Natural killer cell (primary cell): ENCODE measurements at regions not wholly inside any gene's neighbourhood (a gene's known extent, or its start where the extent isn't known, plus 50 kb on each side); places are given as distances from the start of the nearest gene placed in this dataset.

Source experiments
- ATAC-seq, 3 donors: fragments of 150-1000 bp in 2 of 3; fragments of 200-7000 bp in 1 of 3; cut with Tn5 transposase; 1 replicate in 1 of 3; 2 replicates in 2 of 3; pipeline ENCODE4 v1.10.0; 2021; ENCODE audit warnings: mild to moderate bottlenecking in 2 of 3, moderate library complexity in 2 of 3
- DNase-seq, 2 donors: peaks; one replicate each; pipeline versions ENCODE4 v3.0.0 to v3.0.0-alpha.2; 2013 to 2021; ENCODE audit warnings: mixed read lengths in 1 of 2
- H3K27ac ChIP-seq: one replicate; pipeline ENCODE4 v1.5.1; 2013; ENCODE audit warnings: mild to moderate bottlenecking, low read length
- H3K27me3 ChIP-seq: one replicate; pipeline ENCODE4 v1.6.1; 2013; ENCODE audit warnings: low read length; ENCODE audit not compliant: control insufficient read depth, insufficient read depth
- H3K36me3 ChIP-seq: one replicate; pipeline ENCODE4 v1.6.1; 2013; ENCODE audit warnings: low read length; ENCODE audit not compliant: control insufficient read depth, insufficient read depth
- H3K4me1 ChIP-seq: one replicate; pipeline ENCODE4 v1.6.1; 2013; ENCODE audit warnings: low read length; ENCODE audit not compliant: control insufficient read depth, insufficient read depth
- H3K4me3 ChIP-seq: one replicate; pipeline ENCODE4 v1.5.1; 2013; ENCODE audit warnings: low read length
- H3K9me3 ChIP-seq: one replicate; pipeline ENCODE4 v1.6.1; 2013; ENCODE audit warnings: low read length; ENCODE audit not compliant: control insufficient read depth, insufficient read depth
- H3K27ac Mint-ChIP-seq, 2 donors: one replicate each; pipeline ENCODE4 v1.8.0; 2022; ENCODE audit warnings: mild to moderate bottlenecking in 2 of 2, mixed read lengths in 2 of 2, moderate library complexity in 1 of 2
- H3K27me3 Mint-ChIP-seq, 2 donors: one replicate each; pipeline ENCODE4 v1.8.0; 2022; ENCODE audit warnings: low read depth in 2 of 2, mixed read lengths in 2 of 2
- H3K36me3 Mint-ChIP-seq: one replicate; pipeline ENCODE4 v1.8.0; 2022; ENCODE audit warnings: mixed read lengths
- H3K4me1 Mint-ChIP-seq, 2 donors: one replicate each; pipeline ENCODE4 v1.8.0; 2022; ENCODE audit warnings: mixed read lengths in 2 of 2
- H3K4me3 Mint-ChIP-seq: one replicate; pipeline ENCODE4 v1.8.0; 2022; ENCODE audit warnings: mild to moderate bottlenecking, moderate library complexity, mixed read lengths
- H3K9me3 Mint-ChIP-seq, 2 donors: one replicate each; pipeline ENCODE4 v1.8.0; 2022; ENCODE audit warnings: mixed read lengths in 2 of 2
- CTCF ChIP-seq: fragments of 200-600 bp; IDR thresholded peaks from one replicate; pipeline ENCODE4 v1.8.0; 2022; ENCODE audit warnings: antibody characterized with exemption
- WGBS: methylation state at CpG from one replicate; pipeline ENCODE4 v1.1.7; 2013; ENCODE audit warnings: missing lambda C conversion rate; ENCODE audit not compliant: insufficient coverage; 5-methylcytosine and 5-hydroxymethylcytosine counted together
- intact Hi-C: fragments of 100-400 bp; cut with micrococcal nuclease; formaldehyde crosslinking; loops from one replicate; pipeline ENCODE4 v1.14.2; 2022

- no peak overlapping the region for H3K4me3 Mint-ChIP-seq
- no peaks in the 10 kb centered on the region for H3K36me3 ChIP-seq
- no peaks in the 10 kb centered on the region for H3K27me3 ChIP-seq
- peaks cover 8 to 16% of the 10 kb centered on the region in 2 donors for H3K9me3 Mint-ChIP-seq
- no peaks in the 10 kb centered on the region for H3K27me3 Mint-ChIP-seq
- ATAC-seq (no peak), DNase-seq (no peak)
- no peaks in the 10 kb centered on the region for H3K4me1 Mint-ChIP-seq
- peaks cover 5% of the 10 kb centered on the region for H3K9me3 ChIP-seq
- TF ChIP-seq CTCF, result no peak
- 38% methylated on average over 2 of the region's 2 CpGs for WGBS
- no peak overlapping the region for H3K4me3 ChIP-seq
- intact Hi-C loops, result no loop called here
- H3K4me1 ChIP-seq, result no peaks in the 10 kb centered on the region
- H3K27ac Mint-ChIP-seq, result no peak overlapping the region
- peaks cover 7% of the 10 kb centered on the region for H3K36me3 Mint-ChIP-seq
- H3K27ac ChIP-seq, result no peak overlapping the region
Observed at GRCh38 chr4:127410644-127411043, 222.1 kb upstream of the INTU start.

GRCh38 chr4:127414951-127415606 lies 217.7 kb upstream of the INTU start:
- Mint-ChIP-seq H3K36me3 (no peaks in the 10 kb centered on the region), H3K27me3 (no peaks in the 10 kb centered on the region), H3K27ac (no peak overlapping the region), H3K9me3 (peaks cover 3 to 10% of the 10 kb centered on the region in 2 donors), H3K4me3 (no peak overlapping the region), H3K4me1 (no peaks in the 10 kb centered on the region)
- no peaks in the 10 kb centered on the region for H3K36me3 ChIP-seq
- intact Hi-C loops, result no loop called here
- no CpG with 5 or more reads among the region's 2 CpGs for WGBS
- H3K9me3 ChIP-seq, result no peaks in the 10 kb centered on the region
- H3K27me3 ChIP-seq, result no peaks in the 10 kb centered on the region
- TF ChIP-seq CTCF, result no peak
- H3K4me3 ChIP-seq, result no peak overlapping the region
- no peak for ATAC-seq
- no peak overlapping the region for H3K27ac ChIP-seq
- no peaks in the 10 kb centered on the region for H3K4me1 ChIP-seq
- no peak for DNase-seq

DNA sequence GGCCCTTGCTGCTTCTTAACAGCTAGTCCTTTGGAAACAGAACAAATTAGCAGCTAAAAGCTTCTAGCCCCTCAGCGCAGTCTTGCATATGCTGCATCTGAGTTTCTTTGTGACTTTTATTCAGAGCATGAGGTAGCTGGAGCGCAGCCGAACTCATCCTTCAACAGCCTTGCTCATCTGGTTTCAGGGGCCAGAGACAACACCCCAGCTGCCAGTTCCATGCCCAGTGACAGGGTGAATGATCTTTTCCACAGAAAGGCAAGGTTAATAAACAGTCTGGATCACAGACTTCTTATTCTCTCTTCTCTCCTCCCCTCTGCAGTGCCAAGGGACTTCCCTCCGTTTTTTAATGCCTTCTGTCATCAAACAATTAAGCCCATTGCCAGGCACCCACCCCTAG lies 216.6 kb upstream of the INTU start:
- ATAC-seq (no peak), DNase-seq (no peak)
- 87% methylated on average over 4 of the region's 4 CpGs for WGBS
- no peaks in the 10 kb centered on the region for H3K36me3 ChIP-seq
- Mint-ChIP-seq H3K27ac (no peak overlapping the region), H3K4me1 (no peaks in the 10 kb centered on the region), H3K36me3 (no peaks in the 10 kb centered on the region), H3K27me3 (no peaks in the 10 kb centered on the region), H3K4me3 (no peak overlapping the region), H3K9me3 (peaks cover 3 to 9% of the 10 kb centered on the region in 2 donors)
- H3K4me3 ChIP-seq, result no peak overlapping the region
- no peak overlapping the region for H3K27ac ChIP-seq
- intact Hi-C loops, result no loop called here
- no peaks in the 10 kb centered on the region for H3K9me3 ChIP-seq
- TF ChIP-seq CTCF, result no peak
- H3K4me1 ChIP-seq, result no peaks in the 10 kb centered on the region
- no peaks in the 10 kb centered on the region for H3K27me3 ChIP-seq

- Mint-ChIP-seq H3K27me3 (no peaks in the 10 kb centered on the region), H3K9me3 (peaks cover 3 to 6% of the 10 kb centered on the region in 2 donors), H3K36me3 (no peaks in the 10 kb centered on the region), H3K4me3 (no peak overlapping the region), H3K27ac (no peak overlapping the region), H3K4me1 (no peaks in the 10 kb centered on the region)
- no peaks in the 10 kb centered on the region for H3K27me3 ChIP-seq
- no CpG with 5 or more reads among the region's 3 CpGs for WGBS
- intact Hi-C loops, result no loop called here
- no peaks in the 10 kb centered on the region for H3K9me3 ChIP-seq
- no peak for ATAC-seq
- H3K27ac ChIP-seq, result no peak overlapping the region
- no peak overlapping the region for H3K4me3 ChIP-seq
- no peaks in the 10 kb centered on the region for H3K4me1 ChIP-seq
- no peaks in the 10 kb centered on the region for H3K36me3 ChIP-seq
- no peak for TF ChIP-seq CTCF
- DNase-seq, result no peak
Observed at GRCh38 chr4:127417885-127418535, 214.7 kb upstream of the INTU start.
